ENCODE measurements at regions not wholly inside any gene's neighbourhood (a gene's known extent, or its start where the extent isn't known, plus 50 kb on each side); places are given as distances from the start of the nearest gene placed in this dataset.

- no peak overlapping the region for H3K27ac ChIP-seq
- no peak for TF ChIP-seq CTCF (IDR thresholded peaks at IDR 0.05)
These were observed 486.0 kb downstream of the MAFB start for GRCh38 chr20:40203032-40203431.

DNA sequence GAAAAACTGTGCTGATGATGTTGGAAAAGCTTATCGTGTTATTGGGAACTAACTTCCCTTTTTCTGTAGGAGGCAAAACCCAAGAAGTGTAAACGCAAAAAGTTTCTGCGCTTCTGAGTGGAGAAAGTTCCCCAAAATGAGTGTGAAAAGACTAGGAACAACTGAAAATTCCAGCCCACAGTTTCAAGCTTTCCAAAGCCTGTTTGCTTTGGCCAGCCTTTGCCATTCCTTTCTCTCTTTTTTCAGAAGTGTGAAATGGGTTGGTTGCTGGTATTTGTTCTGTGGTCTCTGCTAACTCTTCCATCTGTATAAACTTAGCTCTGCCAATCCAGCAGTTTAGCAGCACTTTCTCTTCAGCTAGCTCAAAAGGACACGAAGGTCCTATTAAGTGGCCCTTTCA, 491.3 kb downstream of the MAFB start:
- Histone ChIP-seq H3K4me3 (peak overlapping the region; percentile 10), H3K27ac (peak overlapping the region in 1 of 2 donors; percentile 76)
- DNase-seq (ENCODE audit: low spot score), result no peak
- TF ChIP-seq CTCF (IDR thresholded peaks at IDR 0.05), result no peak

More at GRCh38 chr20:40203032-40203431, 486.0 kb downstream of the MAFB start:
- H3K4me3 ChIP-seq, result no peak overlapping the region
- DNase-seq (ENCODE audit: low spot score), result no peak

DNA sequence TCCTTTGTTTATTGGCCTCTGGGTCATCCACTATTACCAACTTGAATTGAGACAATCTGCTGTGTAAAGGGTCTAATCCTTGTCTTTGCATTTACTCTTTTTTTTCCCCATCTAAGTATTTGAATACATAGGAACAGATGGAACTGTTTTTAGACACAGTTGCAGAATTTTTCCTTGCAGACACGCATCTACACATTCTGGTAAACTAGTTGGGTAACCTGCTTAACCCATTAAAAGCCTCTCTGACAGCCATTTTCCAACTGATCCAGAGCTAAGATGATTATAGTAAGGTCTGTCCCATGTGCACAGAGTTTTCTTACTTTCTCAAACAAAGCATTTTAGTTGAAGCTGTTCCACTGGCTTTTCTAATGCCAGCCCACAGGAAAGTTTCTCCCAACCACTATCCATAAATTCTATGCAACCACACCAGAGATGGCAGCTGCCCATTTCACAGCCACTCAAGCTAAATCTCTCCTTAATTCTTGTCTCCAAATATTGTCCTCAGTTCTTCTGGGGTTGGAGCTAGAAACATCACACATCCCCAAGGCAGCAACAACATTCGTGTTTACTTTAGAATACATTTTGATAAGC, 492.1 kb downstream of the MAFB start:
- TF ChIP-seq CTCF (IDR thresholded peaks at IDR 0.05), result no peak
- DNase-seq (ENCODE audit: low spot score), result no peak
- no peak overlapping the region for H3K4me3 ChIP-seq
- no peak overlapping the region for H3K27ac ChIP-seq

- H3K4me3 ChIP-seq, result no peak overlapping the region
- TF ChIP-seq CTCF (IDR thresholded peaks at IDR 0.05), result no peak
- no peak for DNase-seq (ENCODE audit: low spot score)
- H3K27ac ChIP-seq, result peak overlapping the region in 1 of 2 donors; percentile 36
These were observed 493.3 kb downstream of the MAFB start for GRCh38 chr20:40195742-40196141.

- TF ChIP-seq CTCF (IDR thresholded peaks at IDR 0.05), result no peak
- no peak overlapping the region for H3K4me3 ChIP-seq
- no peak for DNase-seq (ENCODE audit: low spot score)
- no peak overlapping the region for H3K27ac ChIP-seq
These were observed 496.5 kb downstream of the MAFB start for GRCh38 chr20:40192529-40192928.

GRCh38 chr20:40192081-40192480, 497.0 kb downstream of the MAFB start:
- DNase-seq (ENCODE audit: low spot score), result no peak
- H3K4me3 ChIP-seq, result no peak overlapping the region
- no peak for TF ChIP-seq CTCF (IDR thresholded peaks at IDR 0.05)
- no peak overlapping the region for H3K27ac ChIP-seq

- no peak for TF ChIP-seq CTCF (IDR thresholded peaks at IDR 0.05)
- DNase-seq (ENCODE audit: low spot score), result no peak
- Histone ChIP-seq H3K27ac (no peak overlapping the region), H3K4me3 (no peak overlapping the region)
These were observed 497.5 kb downstream of the MAFB start for GRCh38 chr20:40191573-40191972.

Data from coronary artery (tissue), 2 donors.